ENCODE measurements at regions not wholly inside any gene's neighbourhood (a gene's known extent, or its start where the extent isn't known, plus 50 kb on each side); places are given as distances from the start of the nearest gene placed in this dataset.

DNA sequence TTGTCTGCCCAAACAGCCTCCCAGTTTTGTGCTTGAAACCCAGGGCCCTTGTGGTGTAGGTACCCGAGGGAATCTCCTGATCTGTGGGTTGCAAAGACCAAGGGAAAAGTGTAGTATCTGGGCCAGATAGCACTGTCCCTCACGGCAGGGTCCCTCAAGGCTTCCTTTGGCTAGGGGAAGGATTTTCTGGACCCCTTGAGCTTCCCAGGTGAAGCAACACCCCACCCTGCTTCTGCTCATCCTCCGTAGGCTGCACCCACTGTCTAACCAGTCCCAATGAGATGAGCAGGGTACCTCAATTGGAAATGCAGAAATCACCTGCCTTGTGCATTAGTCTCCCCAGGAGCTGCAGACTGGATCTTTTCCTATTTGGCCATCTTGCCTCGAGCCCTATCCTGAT, 791.8 kb upstream of the MANEA start:
- no peak for TF ChIP-seq CTCF (IDR thresholded peaks at IDR 0.05)
- no peak for TF ChIP-seq POLR2A (IDR thresholded peaks at IDR 0.05)
